Ishikawa (cell line): ENCODE measurements at regions not wholly inside any gene's neighbourhood (a gene's known extent, or its start where the extent isn't known, plus 50 kb on each side); places are given as distances from the start of the nearest gene placed in this dataset.

Experiments used
- CEBPB ChIP-seq: IDR thresholded peaks from 2 replicates; pipeline ENCODE4 v1.6.1; 2012
- EP300 ChIP-seq: IDR thresholded peaks from 2 replicates; pipeline ENCODE4 v1.6.1; 2012; ENCODE audit warnings: borderline replicate concordance
- MAX ChIP-seq: IDR thresholded peaks from 2 replicates; pipeline ENCODE4 v1.6.1; 2012
- NFIC ChIP-seq: IDR thresholded peaks from 2 replicates; pipeline ENCODE4 v1.6.1; 2012
- RAD21 ChIP-seq: IDR thresholded peaks from 2 replicates; pipeline ENCODE4 v1.6.1; 2012; ENCODE audit warnings: low read depth
- TAF1 ChIP-seq: IDR thresholded peaks from 2 replicates; pipeline ENCODE4 v1.6.1; 2012; ENCODE audit warnings: low read depth, mild to moderate bottlenecking

- TF ChIP-seq RAD21 (no peak), EP300 (no peak), MAX (no peak), CEBPB (no peak), NFIC (no peak), TAF1 (no peak)
These were observed 133.4 kb upstream of the TCERG1L start for GRCh38 chr10:131444862-131445461.
